Activated CD4-positive, alpha-beta memory T cell treated with anti-CD3 and anti-CD28 coated beads, Interleukin-2, amount 10 ng/mL, durations not matched to agents 7 days and 5 days (primary cell): ENCODE measurements at regions not wholly inside any gene's neighbourhood (a gene's known extent, or its start where the extent isn't known, plus 50 kb on each side); places are given as distances from the start of the nearest gene placed in this dataset.

Source experiments
- CTCF ChIA-PET: fragments of 350-600 bp; sonication (Branson Sonifier 250); formaldehyde crosslinking; loops from one replicate; lab custom pipeline; 2021; ENCODE audit warnings: antibody characterized with exemption, inconsistent platforms; lab: Charles Lee
- POLR2A ChIA-PET: fragments of 350-600 bp; sonication (Branson Sonifier 250); formaldehyde crosslinking; loops from one replicate; lab custom pipeline; 2021; ENCODE audit warnings: antibody characterized with exemption; lab: Charles Lee
- DNase-seq: peaks from one replicate; pipeline ENCODE4 v3.0.0-alpha.2; 2020
- H3K27ac Mint-ChIP-seq: one replicate; pipeline ENCODE4 v1.8.0; 2021; ENCODE audit warnings: mild to moderate bottlenecking, mixed read lengths
- H3K27me3 Mint-ChIP-seq: one replicate; pipeline ENCODE4 v1.8.0; 2021; ENCODE audit warnings: mixed read lengths
- H3K36me3 Mint-ChIP-seq: one replicate; pipeline ENCODE4 v1.8.0; 2021; ENCODE audit warnings: low read depth, mixed read lengths
- H3K4me1 Mint-ChIP-seq: one replicate; pipeline ENCODE4 v1.8.0; 2021; ENCODE audit warnings: mixed read lengths
- H3K4me3 Mint-ChIP-seq: one replicate; pipeline ENCODE4 v1.8.0; 2021; ENCODE audit warnings: mild to moderate bottlenecking, mixed read lengths
- H3K9me3 Mint-ChIP-seq: one replicate; pipeline ENCODE4 v1.8.0; 2021; ENCODE audit warnings: mixed read lengths

DNA sequence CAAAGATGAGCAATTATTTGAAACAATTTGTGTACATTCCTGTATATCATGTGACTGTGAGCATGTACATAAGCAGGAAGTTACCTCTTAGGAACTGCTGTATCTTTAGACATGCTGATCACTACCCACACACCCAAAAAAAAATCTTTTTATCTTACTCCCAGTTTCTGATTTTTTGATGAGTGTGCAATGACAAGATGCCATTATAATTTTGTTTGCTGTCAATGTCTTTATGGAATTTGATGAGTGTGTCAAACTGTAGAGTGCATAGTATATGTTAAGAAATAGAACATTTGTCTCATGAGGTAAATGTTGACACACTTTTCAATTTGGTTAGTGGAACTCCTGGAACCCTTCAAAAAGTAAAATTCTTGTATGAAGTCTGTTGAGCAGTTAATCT, 84.0 kb upstream of the TMEFF2 start:
- no peaks in the 10 kb centered on the region for H3K27me3 Mint-ChIP-seq
- H3K36me3 Mint-ChIP-seq: no peaks in the 10 kb centered on the region
- DNase-seq: no peak
- H3K4me1 Mint-ChIP-seq: no peaks in the 10 kb centered on the region
- ChIA-PET CTCF (no interaction called here), POLR2A (no interaction called here)
- H3K9me3 Mint-ChIP-seq: peaks cover 3% of the 10 kb centered on the region
- H3K27ac Mint-ChIP-seq: no peak overlapping the region
- no peak overlapping the region for H3K4me3 Mint-ChIP-seq

DNA sequence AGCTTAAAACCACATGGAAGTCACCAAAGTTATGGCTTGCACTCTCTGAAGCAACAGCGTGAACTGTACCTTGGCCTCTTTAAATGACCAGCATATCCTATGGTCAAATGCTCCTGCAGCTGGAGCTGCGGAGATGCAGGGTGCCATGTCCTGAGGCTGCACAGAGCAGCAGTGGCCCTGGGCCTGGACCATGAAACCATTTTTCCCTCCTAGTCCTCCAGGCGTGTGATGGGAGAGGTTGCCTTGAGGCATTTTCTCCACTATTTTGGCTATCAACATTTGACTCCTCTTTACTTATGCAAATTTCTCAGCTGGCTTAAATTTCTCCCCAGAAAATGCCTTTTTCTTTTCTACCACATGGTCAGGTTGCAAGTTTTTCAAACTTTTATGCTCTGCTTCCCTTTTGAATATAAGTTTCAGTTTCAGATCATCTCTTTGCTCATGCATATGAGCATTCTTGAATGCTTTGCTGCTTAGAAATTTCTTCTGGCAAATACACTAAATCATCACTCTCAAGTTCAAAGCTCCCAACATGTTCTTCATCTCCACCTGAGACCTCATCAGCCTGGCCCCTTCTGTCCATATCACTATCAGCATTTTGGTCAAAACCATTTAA, 82.9 kb upstream of the TMEFF2 start:
- no peaks in the 10 kb centered on the region for H3K4me1 Mint-ChIP-seq
- H3K36me3 Mint-ChIP-seq: no peaks in the 10 kb centered on the region
- peaks cover 3% of the 10 kb centered on the region for H3K9me3 Mint-ChIP-seq
- ChIA-PET POLR2A (no interaction called here), CTCF (no interaction called here)
- H3K4me3 Mint-ChIP-seq: no peak overlapping the region
- no peaks in the 10 kb centered on the region for H3K27me3 Mint-ChIP-seq
- no peak overlapping the region for H3K27ac Mint-ChIP-seq
- no peak for DNase-seq

DNA sequence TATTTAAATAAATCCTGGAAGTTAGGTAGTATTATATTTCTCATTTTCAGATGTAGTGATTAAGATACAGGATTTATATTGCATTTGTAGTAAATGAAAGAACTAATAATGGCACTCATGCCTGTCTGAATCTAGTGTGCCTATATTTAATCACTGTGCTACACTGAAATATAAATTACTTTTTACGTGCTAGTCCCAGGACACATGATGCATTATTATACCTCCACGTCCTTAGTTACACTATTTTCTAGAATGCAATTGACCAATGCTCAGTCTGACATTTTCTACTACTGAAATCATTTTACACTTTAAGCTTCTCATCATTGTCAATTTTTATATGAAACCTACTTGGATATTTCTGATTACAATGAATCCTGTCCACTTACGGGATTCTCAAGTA, 80.9 kb upstream of the TMEFF2 start:
- H3K27me3 Mint-ChIP-seq: no peaks in the 10 kb centered on the region
- H3K27ac Mint-ChIP-seq: no peak overlapping the region
- no peaks in the 10 kb centered on the region for H3K4me1 Mint-ChIP-seq
- no peak overlapping the region for H3K4me3 Mint-ChIP-seq
- H3K9me3 Mint-ChIP-seq: peaks cover 3% of the 10 kb centered on the region
- ChIA-PET POLR2A (no interaction called here), CTCF (no interaction called here)
- no peak for DNase-seq
- no peaks in the 10 kb centered on the region for H3K36me3 Mint-ChIP-seq

DNA sequence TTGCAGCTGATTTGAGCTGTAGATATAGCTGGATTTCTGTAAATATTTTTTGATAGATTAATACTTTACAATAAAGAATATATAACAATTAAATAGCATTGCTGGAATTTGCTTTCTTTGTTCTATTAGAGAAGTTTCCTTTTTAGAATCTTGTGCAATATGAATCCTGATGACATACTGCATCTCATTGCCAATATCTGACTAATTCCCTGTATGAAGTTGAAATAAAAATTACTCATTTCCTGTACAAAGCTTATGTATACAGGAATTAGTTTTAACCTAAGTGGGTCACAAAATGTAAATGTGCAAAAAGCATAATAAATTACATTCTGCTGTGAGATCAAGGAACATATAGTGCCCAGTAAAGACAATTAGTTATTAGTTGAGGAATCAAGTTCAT, 72.8 kb upstream of the TMEFF2 start:
- Mint-ChIP-seq H3K9me3 (no peaks in the 10 kb centered on the region), H3K4me3 (no peak overlapping the region), H3K4me1 (no peaks in the 10 kb centered on the region), H3K27me3 (no peaks in the 10 kb centered on the region), H3K27ac (no peak overlapping the region), H3K36me3 (no peaks in the 10 kb centered on the region)
- POLR2A ChIA-PET: no interaction called here
- CTCF ChIA-PET: no interaction called here
- no peak for DNase-seq

DNA sequence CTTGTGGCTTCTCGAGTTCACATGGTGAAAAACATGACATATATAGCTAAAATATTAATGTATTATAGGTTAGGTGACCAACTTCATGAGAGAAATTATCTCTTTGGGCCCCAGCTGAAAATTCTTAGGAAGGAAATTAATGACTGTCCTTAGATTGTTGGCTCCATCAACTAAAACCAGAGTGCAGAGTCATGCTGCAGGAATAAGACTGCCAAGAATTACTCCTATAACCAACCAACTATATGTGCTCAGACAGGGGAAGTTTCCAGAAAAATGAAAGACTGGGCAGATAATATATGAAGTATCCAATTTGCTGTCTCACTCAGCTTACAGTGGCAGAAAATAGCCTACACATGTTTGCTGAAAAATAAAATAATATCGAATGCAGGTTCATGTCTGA, 71.0 kb upstream of the TMEFF2 start:
- no peaks in the 10 kb centered on the region for H3K36me3 Mint-ChIP-seq
- no peak overlapping the region for H3K27ac Mint-ChIP-seq
- no peaks in the 10 kb centered on the region for H3K9me3 Mint-ChIP-seq
- no peak overlapping the region for H3K4me3 Mint-ChIP-seq
- ChIA-PET POLR2A (no interaction called here), CTCF (no interaction called here)
- no peaks in the 10 kb centered on the region for H3K27me3 Mint-ChIP-seq
- no peaks in the 10 kb centered on the region for H3K4me1 Mint-ChIP-seq
- no peak for DNase-seq

DNA sequence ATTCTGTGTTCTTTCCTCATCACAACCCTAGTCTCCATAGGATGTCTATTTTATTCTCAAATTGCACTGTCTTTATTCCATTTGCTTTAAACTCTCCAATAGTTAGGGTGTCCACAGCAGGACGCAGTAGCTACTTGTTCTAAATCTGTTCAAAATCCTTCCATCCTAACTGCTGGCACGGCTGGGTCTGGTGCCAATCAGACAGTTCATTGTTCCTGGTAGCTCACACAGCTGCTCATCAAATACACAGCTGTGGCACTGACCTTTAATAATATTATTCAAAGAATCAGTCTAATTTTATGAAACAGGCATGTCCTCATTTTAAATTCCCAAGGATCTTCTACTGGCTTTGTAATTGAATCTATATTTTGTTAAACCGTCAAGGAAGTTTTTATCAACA, 59.7 kb upstream of the TMEFF2 start:
- Mint-ChIP-seq H3K9me3 (no peaks in the 10 kb centered on the region), H3K4me1 (no peaks in the 10 kb centered on the region), H3K4me3 (no peak overlapping the region), H3K27me3 (no peaks in the 10 kb centered on the region), H3K36me3 (no peaks in the 10 kb centered on the region), H3K27ac (no peak overlapping the region)
- ChIA-PET CTCF (no interaction called here), POLR2A (no interaction called here)
- DNase-seq: no peak

DNA sequence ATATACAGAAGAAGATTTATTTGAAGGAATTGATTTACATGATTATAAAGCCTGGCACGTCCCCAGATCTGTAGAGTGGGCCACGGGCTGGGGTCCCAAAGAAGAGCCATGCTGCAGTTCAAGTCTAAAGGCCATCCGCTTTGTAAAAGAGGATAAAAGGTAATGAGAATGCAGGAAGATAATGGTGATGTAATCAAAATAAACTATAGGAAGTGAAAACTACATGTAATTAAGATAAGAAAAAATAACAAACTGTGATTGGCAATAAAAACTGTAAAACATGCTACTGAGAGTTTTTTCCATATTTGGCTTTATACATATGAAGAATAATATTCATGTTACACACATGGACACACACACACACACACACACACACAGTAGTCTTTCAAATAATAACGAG, 59.0 kb upstream of the TMEFF2 start:
- H3K36me3 Mint-ChIP-seq: no peaks in the 10 kb centered on the region
- CTCF ChIA-PET: no interaction called here
- no peak overlapping the region for H3K4me3 Mint-ChIP-seq

DNA sequence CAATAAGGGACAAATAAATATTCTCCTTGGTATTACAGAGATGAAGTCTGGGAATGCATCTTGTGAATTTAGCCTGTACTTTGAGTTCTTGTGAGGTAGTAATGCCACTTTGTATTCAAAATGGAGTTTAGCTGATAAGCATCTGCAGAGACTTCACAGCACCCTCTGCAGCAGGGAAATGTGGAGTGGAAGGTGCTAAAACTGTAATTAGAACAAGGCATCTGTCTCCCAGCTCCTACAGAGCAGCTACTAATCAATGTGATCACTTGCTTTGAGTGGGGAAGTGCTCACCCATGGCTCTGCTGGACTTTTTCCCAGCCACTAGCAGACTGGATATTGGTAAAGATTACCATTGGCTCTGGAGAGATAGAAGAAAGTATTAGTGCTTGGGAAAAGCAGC, 56.2 kb upstream of the TMEFF2 start:
- Mint-ChIP-seq H3K36me3 (no peaks in the 10 kb centered on the region), H3K4me1 (no peaks in the 10 kb centered on the region), H3K9me3 (no peaks in the 10 kb centered on the region), H3K27me3 (no peaks in the 10 kb centered on the region), H3K27ac (no peak overlapping the region), H3K4me3 (no peak overlapping the region)
- ChIA-PET POLR2A (no interaction called here), CTCF (no interaction called here)
- no peak for DNase-seq

More for the DNA sequence above, 59.0 kb upstream of the TMEFF2 start:
- Mint-ChIP-seq H3K4me1 (no peaks in the 10 kb centered on the region), H3K27ac (no peak overlapping the region), H3K27me3 (no peaks in the 10 kb centered on the region), H3K9me3 (no peaks in the 10 kb centered on the region)
- POLR2A ChIA-PET: no interaction called here
- DNase-seq: no peak

DNA sequence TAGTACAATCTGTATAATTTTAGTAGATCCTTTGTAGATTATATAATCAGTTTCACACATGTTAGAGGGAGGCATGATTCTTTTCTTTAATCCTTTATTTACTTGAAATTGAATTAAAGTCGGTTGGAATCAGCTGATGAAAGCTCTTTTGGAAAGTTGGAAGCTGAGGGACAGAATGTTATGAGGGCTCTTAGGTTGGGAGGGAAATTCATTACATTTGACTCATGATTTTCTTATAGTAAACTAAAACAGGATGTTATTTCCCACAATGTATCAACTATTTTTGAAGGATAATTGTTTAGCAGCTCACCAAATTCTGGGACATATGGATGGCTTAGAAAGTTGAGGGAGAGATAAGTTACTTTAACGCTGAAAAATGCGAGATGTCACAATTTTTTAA, 52.7 kb upstream of the TMEFF2 start:
- POLR2A ChIA-PET: no interaction called here
- no peak for DNase-seq
- Mint-ChIP-seq H3K4me1 (no peaks in the 10 kb centered on the region), H3K36me3 (no peaks in the 10 kb centered on the region), H3K27me3 (no peaks in the 10 kb centered on the region), H3K4me3 (no peak overlapping the region), H3K27ac (no peak overlapping the region), H3K9me3 (no peaks in the 10 kb centered on the region)
- CTCF ChIA-PET: no interaction called here

DNA sequence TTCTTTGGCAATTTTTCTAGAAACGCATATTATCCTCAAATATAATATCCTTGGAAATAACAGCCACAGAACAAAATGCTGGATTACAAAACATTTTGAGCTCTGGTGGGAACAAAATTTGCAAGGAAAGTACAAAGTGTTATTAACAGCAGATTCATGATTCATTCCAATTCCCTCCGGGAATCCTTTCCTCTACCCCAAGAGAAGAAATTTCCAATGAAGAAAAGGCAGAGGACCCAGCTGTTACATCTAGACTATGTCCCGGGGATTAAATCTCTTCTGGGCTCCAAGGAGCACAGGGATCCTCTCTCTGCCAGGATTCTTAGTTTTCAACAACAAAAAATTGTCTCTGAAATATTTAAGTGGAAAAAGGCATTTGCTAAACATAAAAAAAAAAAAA, 51.6 kb upstream of the TMEFF2 start:
- H3K4me1 Mint-ChIP-seq: no peaks in the 10 kb centered on the region
- H3K4me3 Mint-ChIP-seq: no peak overlapping the region
- POLR2A ChIA-PET: no interaction called here

DNA sequence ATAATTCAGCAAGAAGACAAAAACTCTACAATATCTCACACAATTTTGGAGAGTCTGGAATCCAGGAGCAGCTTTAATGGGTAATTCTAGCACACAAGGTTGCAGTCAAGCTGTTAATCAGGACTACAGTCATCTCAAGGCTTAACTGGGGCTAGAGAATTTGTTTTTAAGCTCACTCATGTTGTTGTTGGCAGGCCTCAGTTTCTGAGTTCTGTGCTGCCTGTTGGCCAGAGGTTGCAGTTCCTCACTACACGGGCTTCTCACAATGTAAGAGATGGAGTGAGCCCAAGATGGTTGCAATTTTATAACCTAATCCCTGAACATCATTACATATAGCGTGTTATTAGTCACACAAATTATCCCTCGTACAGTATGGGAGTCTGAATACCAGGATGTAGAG, 50.6 kb upstream of the TMEFF2 start:
- Mint-ChIP-seq H3K27me3 (no peaks in the 10 kb centered on the region), H3K4me1 (no peaks in the 10 kb centered on the region), H3K27ac (no peak overlapping the region), H3K36me3 (no peaks in the 10 kb centered on the region), H3K9me3 (no peaks in the 10 kb centered on the region), H3K4me3 (no peak overlapping the region)
- CTCF ChIA-PET: no interaction called here
- no peak for DNase-seq
- POLR2A ChIA-PET: no interaction called here

More for the DNA sequence above, 51.6 kb upstream of the TMEFF2 start:
- H3K27ac Mint-ChIP-seq: no peak overlapping the region
- H3K9me3 Mint-ChIP-seq: no peaks in the 10 kb centered on the region
- CTCF ChIA-PET: interaction anchor here (0.7 kb wide), 1 partner anchor 340 kb away, joined by 4 read pairs; no protein-coding TSS in a partner anchor
- no peaks in the 10 kb centered on the region for H3K36me3 Mint-ChIP-seq
- DNase-seq: no peak
- H3K27me3 Mint-ChIP-seq: no peaks in the 10 kb centered on the region
